HG03135 (cell line): ENCODE measurements at regions not wholly inside any gene's neighbourhood (a gene's known extent, or its start where the extent isn't known, plus 50 kb on each side); places are given as distances from the start of the nearest gene placed in this dataset.
"Not testable (repeated sequence)": the region's sequence is repeated elsewhere in the genome, so short reads cannot be mapped to it uniquely, and the experiment has no call there.

Experiments
- ATAC-seq: cut with Tn5 transposase; IDR thresholded peaks from one replicate; pipeline ENCODE4 v1.9.1; 2021; ENCODE audit warnings: mild to moderate bottlenecking, moderate library complexity; ENCODE audit not compliant: unreplicated experiment

GRCh38 chr14:101076451-101077198, 173.1 kb upstream of the RTL1 start:
- no peak for ATAC-seq

DNA sequence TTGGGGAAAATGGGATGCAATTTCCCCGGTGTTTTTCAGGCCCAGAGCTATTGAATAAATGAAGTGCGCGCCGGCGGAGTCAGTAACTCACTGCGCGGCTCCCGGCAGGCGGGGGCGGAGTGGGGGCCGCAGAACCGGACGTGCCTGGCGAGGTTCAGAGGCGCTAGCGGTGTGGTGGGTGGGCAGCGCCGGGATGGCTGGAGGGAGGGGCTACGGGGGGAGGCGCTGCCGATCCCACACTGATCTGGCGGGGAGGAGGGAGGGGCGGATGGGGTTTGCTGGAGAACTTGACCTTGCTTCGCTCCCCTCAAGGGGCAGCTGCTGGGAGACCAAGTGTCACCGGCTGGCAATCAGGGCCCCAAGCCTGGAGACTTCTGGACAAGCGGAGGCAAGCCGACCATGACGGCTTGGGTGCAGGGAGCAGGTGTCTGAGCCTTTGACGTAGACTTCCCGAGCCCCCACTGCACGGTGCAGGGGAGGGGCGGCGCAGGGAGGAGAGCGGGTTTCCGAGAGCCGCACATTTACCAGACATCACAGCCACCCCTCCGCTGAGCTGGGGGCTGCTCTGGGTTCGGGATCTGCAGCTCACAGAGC, 174.1 kb upstream of the RTL1 start:
- ATAC-seq = no peak

DNA sequence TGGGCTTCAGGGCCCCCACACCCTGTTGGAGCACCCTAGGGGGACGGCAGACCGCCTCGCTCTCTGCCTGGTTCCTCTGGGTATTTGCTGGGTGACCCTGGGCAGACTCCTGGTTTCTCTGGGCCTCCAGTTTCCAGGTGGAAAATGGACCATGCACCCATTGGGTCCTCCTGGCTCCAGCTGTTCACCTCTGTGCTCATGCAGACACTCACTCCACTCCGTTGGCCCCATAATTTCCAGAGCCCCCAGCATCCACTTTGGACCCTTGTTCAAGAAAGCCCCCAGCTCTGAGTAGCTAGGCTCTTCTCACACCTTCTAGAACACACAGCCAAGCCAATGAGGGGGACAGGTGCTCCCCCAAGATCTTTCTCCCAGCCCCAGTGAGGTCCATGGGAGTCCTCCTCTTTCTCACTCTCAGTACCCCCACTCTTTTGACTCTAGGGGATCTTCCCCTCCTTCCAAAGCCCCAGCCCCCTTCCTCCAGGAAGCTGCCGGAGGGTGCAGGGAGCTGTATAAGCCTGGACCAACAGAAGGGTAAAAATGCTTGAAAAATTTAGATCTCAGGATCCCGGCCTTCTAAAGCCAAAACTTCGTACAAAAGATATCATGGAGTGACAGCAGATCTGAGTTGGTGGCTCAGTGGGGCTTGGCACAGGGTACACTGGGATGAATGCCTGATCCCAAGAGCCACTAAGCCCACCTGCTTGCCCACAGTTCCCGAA, 174.8 kb upstream of the RTL1 start:
- no peak for ATAC-seq

DNA sequence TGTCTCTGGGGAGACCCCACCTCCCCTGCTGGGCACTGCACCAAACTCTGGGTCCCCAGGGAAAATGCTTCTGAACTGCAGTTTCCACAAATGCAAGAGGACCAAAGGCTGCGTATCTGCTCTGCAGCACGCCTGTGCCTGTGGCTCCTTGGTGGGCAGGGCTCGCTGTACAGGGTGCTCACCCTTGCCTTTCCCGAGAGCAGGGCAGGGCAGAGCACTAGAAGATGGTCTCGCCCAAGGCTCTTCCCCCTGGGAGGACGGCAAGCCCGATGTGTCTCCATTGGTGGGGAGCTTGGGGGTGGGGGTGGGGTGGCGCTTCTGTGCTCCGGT, 175.3 kb upstream of the RTL1 start:
- no peak for ATAC-seq

DNA sequence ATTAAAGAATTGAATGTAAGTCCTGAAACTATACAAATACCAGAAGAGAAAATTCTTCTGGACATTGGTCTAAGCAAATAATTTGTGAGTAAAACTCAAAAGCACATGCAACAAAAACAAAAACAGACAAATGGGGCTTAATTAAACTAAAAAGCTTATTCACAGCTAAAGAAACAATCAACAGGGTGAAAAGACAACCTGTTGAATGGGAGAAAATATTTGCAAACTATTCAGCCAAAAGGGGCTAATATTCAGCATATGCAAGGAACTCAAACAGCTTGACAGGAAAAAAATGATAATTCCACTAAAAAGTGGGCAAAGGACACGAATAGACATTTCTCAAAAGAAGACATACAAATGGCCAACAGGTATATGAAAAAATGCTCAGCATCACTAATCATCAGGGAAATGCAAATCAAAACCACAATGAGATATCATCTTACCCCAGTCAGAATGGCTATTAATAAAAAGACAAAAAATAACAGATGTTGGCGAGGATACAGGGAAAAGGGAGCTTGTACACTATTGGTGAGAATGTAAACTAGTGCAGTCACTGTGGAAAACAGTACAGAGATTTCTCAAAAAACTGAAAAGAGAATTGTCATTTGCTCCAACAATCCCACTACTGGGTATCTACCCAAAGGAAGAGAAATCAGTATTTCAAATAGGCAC, 177.5 kb upstream of the RTL1 start:
- ATAC-seq = no peak

- no peak for ATAC-seq
These were observed 178.5 kb upstream of the RTL1 start for GRCh38 chr14:101082036-101082435.

- no peak for ATAC-seq
These were observed 179.2 kb upstream of the RTL1 start for GRCh38 chr14:101082436-101083384.

DNA sequence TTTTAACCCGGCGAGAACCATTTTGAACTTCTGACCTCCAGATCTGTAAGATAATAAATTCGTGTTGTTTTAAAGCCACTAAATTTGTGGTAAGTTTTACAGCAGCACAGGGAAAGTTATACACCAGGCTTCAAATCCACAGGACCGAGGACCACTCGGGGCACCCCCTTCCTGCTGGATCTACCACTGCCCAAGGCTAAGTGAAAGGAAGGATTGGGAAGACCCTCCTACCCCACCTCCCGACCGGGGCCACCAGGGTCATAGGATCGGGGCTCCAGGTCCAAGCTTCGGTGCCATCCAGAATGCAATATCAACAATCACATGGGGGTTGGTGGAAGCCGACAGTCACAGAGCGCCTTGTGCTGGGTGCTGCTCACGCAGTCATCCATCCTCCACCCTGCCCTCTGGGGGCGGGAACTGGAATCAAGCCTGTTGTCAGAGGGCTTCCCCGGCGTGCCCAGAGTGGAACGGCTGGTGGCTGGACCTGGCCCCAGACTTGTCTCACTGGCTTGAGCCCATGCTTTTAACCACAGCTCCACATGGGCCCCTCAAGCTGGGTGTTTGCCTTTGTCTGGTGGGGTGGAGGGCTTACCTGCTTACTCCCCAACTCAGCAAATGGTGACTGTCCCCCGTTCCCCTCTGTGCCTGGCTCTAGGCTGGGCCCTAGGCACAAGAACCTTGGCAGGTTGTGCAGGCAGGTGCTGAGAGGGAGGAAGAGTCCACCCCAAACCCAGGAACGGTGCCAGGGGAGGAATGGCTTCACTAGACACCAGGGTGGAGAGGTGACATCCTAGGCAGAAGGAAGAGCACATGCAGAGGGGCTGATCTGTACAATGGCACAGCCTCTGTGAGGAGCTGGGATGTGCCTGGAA, 180.3 kb upstream of the RTL1 start:
- no peak for ATAC-seq

DNA sequence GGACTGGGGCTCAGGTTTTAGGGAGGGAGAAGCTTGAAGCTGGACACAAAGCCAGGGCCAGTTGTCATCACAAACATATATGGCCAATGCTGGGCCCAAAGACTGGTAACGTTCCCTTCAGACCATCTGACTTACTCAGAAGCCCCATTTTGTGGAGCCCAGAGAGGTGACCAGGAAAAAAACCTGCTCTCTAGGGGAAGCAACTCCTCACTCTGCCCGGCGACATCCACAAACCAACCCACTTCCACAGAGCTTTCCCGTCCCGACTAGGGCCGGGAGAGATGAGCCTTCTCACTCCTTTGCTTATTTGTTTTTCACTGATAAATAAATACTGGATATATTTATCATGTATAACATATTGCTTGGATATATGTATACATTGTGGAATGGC, 180.9 kb upstream of the RTL1 start:
- ATAC-seq = no peak

GRCh38 chr14:101086926-101087325, 183.4 kb upstream of the RTL1 start:
- no peak for ATAC-seq

DNA sequence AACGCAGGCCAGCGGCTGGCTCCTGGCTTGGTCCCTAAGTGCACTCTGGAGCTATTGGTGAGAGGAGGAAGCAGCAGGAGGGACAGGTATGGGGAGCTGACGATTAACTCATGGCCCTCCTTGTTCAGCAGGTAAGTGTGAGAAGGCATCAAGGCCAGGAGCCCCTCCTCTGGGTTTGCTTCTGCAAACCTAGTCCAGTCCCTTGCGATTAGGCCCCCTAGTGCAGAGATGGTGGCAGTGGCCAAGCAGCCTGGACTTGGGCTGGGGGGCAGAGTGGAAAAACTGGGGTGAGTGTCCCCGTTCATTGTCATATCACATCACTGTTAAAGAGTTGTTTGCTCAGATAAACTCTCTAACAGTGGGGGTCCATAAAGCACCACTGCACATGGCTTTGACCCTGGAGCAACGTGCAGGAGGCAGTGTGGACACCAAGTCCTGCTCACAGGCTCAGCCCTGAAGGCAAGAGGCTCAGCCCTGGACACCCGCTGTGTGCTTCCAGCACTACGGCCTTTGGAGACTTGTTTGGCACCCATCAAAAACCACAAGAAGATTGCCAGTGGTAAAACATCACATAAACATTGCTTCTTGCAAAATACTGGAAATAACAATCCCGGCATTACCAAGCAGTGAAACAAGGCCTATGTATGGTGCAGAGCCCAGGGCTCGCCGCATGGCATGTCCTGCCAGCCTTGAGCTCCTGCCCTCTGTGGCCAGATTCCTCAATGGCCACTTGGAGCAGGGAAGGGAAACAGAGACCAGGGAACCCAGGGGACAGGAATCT, 184.3 kb upstream of the RTL1 start:
- no peak for ATAC-seq

DNA sequence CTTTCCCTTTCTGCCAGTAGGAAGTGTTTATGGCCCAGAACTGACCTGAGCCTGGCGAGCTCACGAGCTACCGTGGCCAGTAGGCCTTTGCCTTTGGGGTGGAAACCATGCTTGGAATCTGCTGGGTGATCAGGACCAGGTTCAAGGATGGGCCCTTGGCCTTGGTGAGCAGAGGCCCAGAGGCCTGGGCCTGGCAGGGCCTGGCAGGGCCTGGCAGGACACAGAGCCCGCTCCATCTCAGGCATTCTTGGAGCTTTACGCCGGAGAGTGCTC, 184.8 kb upstream of the RTL1 start:
- ATAC-seq = no peak

- ATAC-seq = no peak
These were observed 185.2 kb upstream of the RTL1 start for GRCh38 chr14:101088714-101089113.

GRCh38 chr14:101090478-101090877, 187.0 kb upstream of the RTL1 start:
- ATAC-seq = not testable (repeated sequence)

DNA sequence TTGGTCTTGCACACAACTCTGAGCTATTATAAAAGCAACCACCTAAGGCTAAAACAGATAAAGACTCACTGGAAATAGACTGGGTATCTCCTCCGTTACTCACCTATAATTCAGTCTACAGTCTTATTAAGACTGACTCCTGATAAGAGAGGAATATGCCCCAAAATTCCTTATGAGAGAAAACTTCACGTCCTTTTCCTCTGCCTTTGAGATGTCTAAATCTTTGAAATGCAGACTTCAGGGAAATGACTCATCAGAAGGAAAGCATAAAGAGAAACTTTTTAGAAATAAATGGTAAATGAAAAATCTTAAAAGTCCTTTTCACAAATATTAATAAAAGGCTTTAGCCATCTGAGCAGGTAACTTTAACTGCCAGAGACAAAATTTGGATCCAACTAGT, 187.5 kb upstream of the RTL1 start:
- ATAC-seq = no peak

GRCh38 chr14:101094916-101095315, 191.4 kb upstream of the RTL1 start:
- not testable (repeated sequence) for ATAC-seq

DNA sequence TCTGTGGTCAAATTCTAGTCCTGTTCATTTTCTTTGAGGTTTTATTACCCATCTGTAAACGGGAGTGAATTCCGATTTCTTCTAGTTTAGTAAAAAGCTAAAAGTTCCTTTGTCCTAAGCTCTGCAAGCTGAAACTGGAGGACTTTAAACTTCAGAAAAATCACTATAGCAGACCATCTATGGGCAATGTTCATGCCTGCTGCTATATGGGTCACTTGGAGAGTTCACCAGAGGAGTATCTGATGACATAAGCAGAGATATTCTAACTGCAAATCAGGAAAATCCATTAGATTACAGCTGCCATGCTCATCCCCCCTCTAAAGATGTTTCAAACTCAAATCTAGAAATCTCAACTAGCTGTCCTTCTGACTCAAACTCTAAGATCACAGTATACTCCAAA, 193.0 kb upstream of the RTL1 start:
- no peak for ATAC-seq

DNA sequence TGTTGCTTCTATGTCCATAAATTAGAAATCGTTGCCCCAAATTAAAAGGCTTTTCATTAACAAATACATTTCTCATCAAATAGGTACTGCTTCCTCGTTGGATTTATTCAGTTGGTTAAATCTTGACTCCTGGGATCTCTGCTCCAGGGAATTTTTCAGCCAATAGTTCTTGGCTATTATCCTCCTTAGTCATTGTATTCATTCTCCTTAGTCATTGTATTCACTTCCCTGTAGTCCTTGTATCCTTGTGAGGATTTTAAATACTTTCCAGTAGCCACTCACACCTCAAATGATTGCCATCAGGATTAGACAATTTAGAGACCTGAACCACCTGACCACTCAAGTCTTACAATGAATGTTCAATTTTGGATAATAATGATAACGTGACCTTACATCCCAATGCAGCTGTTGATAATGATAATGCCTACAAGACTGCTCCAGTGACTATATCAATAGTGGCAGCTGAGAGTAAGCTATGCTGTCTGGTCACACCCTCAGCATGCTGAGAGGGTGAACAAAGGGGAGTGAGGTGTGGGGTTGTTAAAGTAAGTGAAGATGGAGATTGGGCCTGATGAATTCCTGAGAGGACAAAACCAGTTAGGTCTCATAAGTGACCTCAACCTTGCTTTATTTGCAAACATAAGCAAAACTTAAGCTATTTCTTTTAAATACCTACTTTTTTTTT, 193.7 kb upstream of the RTL1 start:
- no peak for ATAC-seq

DNA sequence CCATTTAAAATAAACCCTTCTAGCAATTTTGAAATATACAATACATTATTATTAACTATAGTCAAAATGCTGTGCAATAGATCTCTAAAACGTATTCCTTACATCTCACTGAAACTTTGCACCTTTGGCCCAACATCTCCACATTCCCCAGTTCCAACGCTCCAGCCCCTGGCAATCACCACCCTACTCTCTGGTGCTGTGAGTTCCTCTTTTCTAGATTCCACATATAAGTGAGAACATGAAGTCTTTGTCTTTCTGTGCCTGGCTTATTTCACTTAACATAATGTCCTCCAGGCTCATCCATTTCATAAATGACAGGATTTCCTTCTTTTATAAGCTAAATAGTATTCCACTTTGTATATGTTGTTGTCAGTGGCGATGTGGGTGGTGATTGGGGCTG, 194.7 kb upstream of the RTL1 start:
- ATAC-seq = no peak
